ENCODE measurements at regions not wholly inside any gene's neighbourhood (a gene's known extent, or its start where the extent isn't known, plus 50 kb on each side); places are given as distances from the start of the nearest gene placed in this dataset.

GRCh38 chr6:48429610-48430009, 318.6 kb upstream of the PTCHD4 start:
- DNase-seq: no peak
- no peak for TF ChIP-seq CTCF (conservative IDR thresholded peaks at IDR 0.05)
- Histone ChIP-seq H3K4me3 (ENCODE audit: low read length) (no peak overlapping the region), H3K9ac (ENCODE audit: extremely low read depth, low read length, poor library complexity, severe bottlenecking) (no peak overlapping the region), H3K4me1 (ENCODE audit: control insufficient read depth, insufficient read depth, low read length) (no peaks in the 10 kb centered on the region), H3K27me3 (ENCODE audit: control insufficient read depth, insufficient read depth, low read length, poor library complexity, severe bottlenecking) (no peaks in the 10 kb centered on the region), H3K9me3 (ENCODE audit: control insufficient read depth, low read length) (no peaks in the 10 kb centered on the region), H3K27ac (ENCODE audit: low read depth, low read length) (no peak overlapping the region), H3K36me3 (ENCODE audit: control insufficient read depth, insufficient read depth, low read length) (no peaks in the 10 kb centered on the region)
- Mint-ChIP-seq H3K27me3 (ENCODE audit: insufficient read depth) (no peaks in the 10 kb centered on the region), H3K36me3 (ENCODE audit: low read depth) (no peaks in the 10 kb centered on the region), H3K4me1 (no peaks in the 10 kb centered on the region), H3K9me3 (no peaks in the 10 kb centered on the region), H3K4me3 (no peak overlapping the region), H3K27ac (no peak overlapping the region)

DNA sequence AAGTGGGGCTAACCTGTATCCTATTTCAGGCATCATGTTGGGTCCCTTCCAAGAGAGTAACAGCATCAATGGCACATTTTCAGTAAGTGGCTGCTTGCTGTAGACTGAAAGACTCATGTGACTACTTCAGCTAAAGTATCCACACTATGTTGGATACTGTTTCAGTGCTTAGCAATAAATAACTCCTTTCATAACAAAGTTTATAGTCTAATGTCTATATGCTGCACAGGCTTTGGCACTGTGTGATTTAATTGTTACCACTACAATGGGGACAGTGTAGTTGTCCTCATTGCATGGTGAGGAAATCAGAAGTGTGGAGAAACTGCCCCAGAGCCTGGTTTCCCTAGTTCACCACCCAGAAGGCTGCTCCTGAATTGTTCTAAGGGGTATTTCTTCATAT, 318.0 kb upstream of the PTCHD4 start:
- no peak for DNase-seq
- Histone ChIP-seq H3K9me3 (ENCODE audit: control insufficient read depth, low read length) (no peaks in the 10 kb centered on the region), H3K27me3 (ENCODE audit: control insufficient read depth, insufficient read depth, low read length, poor library complexity, severe bottlenecking) (no peaks in the 10 kb centered on the region), H3K27ac (ENCODE audit: low read depth, low read length) (no peak overlapping the region), H3K36me3 (ENCODE audit: control insufficient read depth, insufficient read depth, low read length) (no peaks in the 10 kb centered on the region), H3K4me3 (ENCODE audit: low read length) (no peak overlapping the region), H3K9ac (ENCODE audit: extremely low read depth, low read length, poor library complexity, severe bottlenecking) (no peak overlapping the region), H3K4me1 (ENCODE audit: control insufficient read depth, insufficient read depth, low read length) (no peaks in the 10 kb centered on the region)
- Mint-ChIP-seq H3K27me3 (ENCODE audit: insufficient read depth) (no peaks in the 10 kb centered on the region), H3K4me1 (no peaks in the 10 kb centered on the region), H3K4me3 (no peak overlapping the region), H3K9me3 (no peaks in the 10 kb centered on the region), H3K36me3 (ENCODE audit: low read depth) (no peaks in the 10 kb centered on the region), H3K27ac (no peak overlapping the region)
- no peak for TF ChIP-seq CTCF (conservative IDR thresholded peaks at IDR 0.05)

DNA sequence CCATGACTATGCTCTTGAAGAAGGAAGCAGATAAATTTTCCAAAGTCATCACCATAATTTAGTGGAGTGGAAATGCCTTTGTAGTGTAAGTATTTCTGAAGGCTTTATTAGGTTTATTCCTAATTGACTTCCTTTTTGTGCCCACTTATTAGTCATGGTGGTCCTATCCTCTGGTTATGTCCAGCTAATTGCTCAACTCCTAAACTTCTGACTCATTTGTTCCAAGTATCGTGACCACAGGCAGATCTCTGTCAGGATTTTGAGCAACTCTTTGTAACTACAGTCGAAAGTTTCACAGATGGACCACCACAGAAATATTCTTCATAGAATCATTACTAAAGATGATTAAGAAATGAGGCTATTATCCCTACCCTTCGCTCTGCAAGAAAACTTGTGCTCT, 315.6 kb upstream of the PTCHD4 start:
- Histone ChIP-seq H3K27me3 (ENCODE audit: control insufficient read depth, insufficient read depth, low read length, poor library complexity, severe bottlenecking) (no peaks in the 10 kb centered on the region), H3K9ac (ENCODE audit: extremely low read depth, low read length, poor library complexity, severe bottlenecking) (no peak overlapping the region), H3K4me1 (ENCODE audit: control insufficient read depth, insufficient read depth, low read length) (no peaks in the 10 kb centered on the region), H3K9me3 (ENCODE audit: control insufficient read depth, low read length) (peaks cover 11% of the 10 kb centered on the region), H3K36me3 (ENCODE audit: control insufficient read depth, insufficient read depth, low read length) (no peaks in the 10 kb centered on the region), H3K4me3 (ENCODE audit: low read length) (no peak overlapping the region), H3K27ac (ENCODE audit: low read depth, low read length) (no peak overlapping the region)
- no peak for TF ChIP-seq CTCF (conservative IDR thresholded peaks at IDR 0.05)
- WGBS, 2 experiments (ENCODE audit: insufficient coverage in 1 of 2, insufficient read length in 1 of 2): 90 to 93% methylated on average over 3 of the region's 3 CpGs
- Mint-ChIP-seq H3K9me3 (peaks cover 8% of the 10 kb centered on the region), H3K4me3 (no peak overlapping the region), H3K4me1 (no peaks in the 10 kb centered on the region), H3K27me3 (ENCODE audit: insufficient read depth) (no peaks in the 10 kb centered on the region), H3K27ac (no peak overlapping the region), H3K36me3 (ENCODE audit: low read depth) (no peaks in the 10 kb centered on the region)
- DNase-seq: no peak

Data from endodermal cell (in vitro differentiated cells).